Mesodermal cell (in vitro differentiated cells): ENCODE measurements at regions not wholly inside any gene's neighbourhood (a gene's known extent, or its start where the extent isn't known, plus 50 kb on each side); places are given as distances from the start of the nearest gene placed in this dataset.

Experiments used
- H3K27ac ChIP-seq: 2 replicates; pipeline ENCODE4 v1.7.0; 2013; ENCODE audit warnings: mild to moderate bottlenecking, low read depth, low read length, moderate library complexity; ENCODE audit not compliant: severe bottlenecking
- H3K36me3 ChIP-seq: 2 replicates; pipeline ENCODE4 v1.7.1; 2013; ENCODE audit warnings: mild to moderate bottlenecking, low read length, moderate library complexity; ENCODE audit not compliant: control insufficient read depth, insufficient read depth
- H3K4me1 ChIP-seq: one replicate; pipeline ENCODE4 v1.7.1; 2013; ENCODE audit warnings: mild to moderate bottlenecking, low read length; ENCODE audit not compliant: insufficient read depth, control insufficient read depth, poor library complexity, severe bottlenecking
- H3K4me3 ChIP-seq: 2 replicates; pipeline ENCODE4 v1.7.0; 2013; ENCODE audit warnings: low read length, control low read depth, mild to moderate bottlenecking; ENCODE audit not compliant: insufficient read depth, poor library complexity, severe bottlenecking; ENCODE audit errors: extremely low read depth
- H3K9me3 ChIP-seq: 2 replicates; pipeline ENCODE4 v1.7.1; 2013; ENCODE audit warnings: mild to moderate bottlenecking, low read length, moderate library complexity; ENCODE audit not compliant: control insufficient read depth
- WGBS, 2 experiments: methylation state at CpG; one replicate each; pipeline ENCODE4 v1.1.5; 2013; ENCODE audit warnings: missing lambda C conversion rate in 2 of 2; ENCODE audit not compliant: insufficient coverage in 2 of 2; 5-methylcytosine and 5-hydroxymethylcytosine counted together

DNA sequence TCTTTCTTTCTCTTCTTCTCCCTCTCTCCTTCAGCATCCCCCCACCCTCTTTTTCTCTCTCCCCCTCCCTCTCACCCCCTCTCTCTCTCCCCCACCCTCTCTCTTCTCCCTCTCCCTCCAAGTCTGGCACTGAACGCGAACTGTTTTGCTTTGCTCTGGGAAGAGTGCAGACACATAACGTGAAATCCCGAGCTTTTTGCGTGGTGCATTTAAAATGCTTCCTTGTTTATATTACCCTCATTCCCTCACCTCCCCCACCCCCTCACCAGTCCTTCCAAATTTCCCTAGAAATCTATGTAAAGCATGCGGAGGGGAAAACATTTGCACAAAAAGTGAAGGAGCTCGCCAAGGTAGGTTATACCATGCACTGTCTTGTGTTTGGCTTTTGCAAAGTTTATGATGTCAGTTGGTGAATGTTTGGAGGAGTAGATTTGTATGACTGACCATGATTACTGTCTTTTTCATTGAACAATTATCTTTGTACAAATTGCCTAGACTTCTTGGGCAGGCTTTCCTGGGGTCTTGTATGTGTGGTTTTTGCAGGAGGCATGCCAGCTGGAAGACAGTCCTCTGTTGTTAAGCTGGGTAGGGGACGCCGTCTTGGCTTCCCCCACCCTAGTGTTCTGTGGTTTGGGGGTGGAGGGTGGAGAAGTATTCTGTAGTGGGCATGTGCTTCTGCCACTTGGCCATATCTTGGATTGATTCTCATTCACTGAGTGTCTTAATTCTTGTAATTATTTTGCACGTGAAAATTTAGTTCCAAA, 123.7 kb upstream of the HSD17B12 start:
- Histone ChIP-seq H3K4me3 (no peak overlapping the region), H3K9me3 (no peaks in the 10 kb centered on the region), H3K27ac (no peak overlapping the region), H3K36me3 (no peaks in the 10 kb centered on the region), H3K4me1 (peaks cover 27% of the 10 kb centered on the region)
- WGBS, 2 experiments = 18 to 22% methylated on average over 1 to 7 of the region's 10 CpGs

DNA sequence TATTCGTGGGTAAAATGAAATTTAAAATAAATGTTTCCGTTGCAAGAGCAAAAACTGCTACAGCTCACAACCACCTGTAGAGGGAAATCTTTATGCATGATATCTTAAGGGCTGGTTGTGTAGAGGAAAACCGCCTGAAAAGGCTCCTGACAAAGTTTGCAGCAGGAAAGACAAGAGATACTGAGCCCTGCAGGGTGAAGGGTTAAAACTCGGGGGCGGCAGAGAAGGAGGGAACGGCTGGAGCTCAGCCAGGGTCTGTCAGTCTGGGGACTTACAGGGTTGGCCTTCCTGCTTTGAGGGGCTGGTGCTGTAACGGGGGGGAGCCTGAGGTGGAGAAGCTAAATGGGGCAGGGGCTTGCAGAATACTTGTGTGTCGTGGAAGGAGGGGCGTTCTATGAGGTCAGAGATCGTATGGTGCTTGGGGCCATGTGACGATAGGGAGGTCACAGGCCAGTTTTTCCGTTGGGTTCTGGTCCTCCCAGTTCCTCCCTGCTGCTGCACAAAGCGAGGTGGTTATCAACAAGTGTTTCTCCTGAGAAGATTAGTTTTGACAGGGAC, 122.9 kb upstream of the HSD17B12 start:
- H3K4me3 ChIP-seq = peak overlapping the region; percentile 3

GRCh38 chr11:43558146-43558545, 122.4 kb upstream of the HSD17B12 start:
- Histone ChIP-seq H3K27ac (peak overlapping the region; percentile 49), H3K4me3 (peak overlapping the region; percentile 3), H3K9me3 (no peaks in the 10 kb centered on the region), H3K36me3 (no peaks in the 10 kb centered on the region), H3K4me1 (peaks cover 27% of the 10 kb centered on the region)
- 41% methylated on average over 4 of the region's 5 CpGs; no CpG with 5 or more reads in 1 of the 2 experiments for WGBS, 2 experiments

More for the DNA sequence above, 122.9 kb upstream of the HSD17B12 start:
- peak overlapping the region; percentile 49 for H3K27ac ChIP-seq
- H3K9me3 ChIP-seq = no peaks in the 10 kb centered on the region
- peaks cover 27% of the 10 kb centered on the region for H3K4me1 ChIP-seq
- H3K36me3 ChIP-seq = no peaks in the 10 kb centered on the region
- 12 to 16% methylated on average over 11 to 13 of the region's 13 CpGs for WGBS, 2 experiments

DNA sequence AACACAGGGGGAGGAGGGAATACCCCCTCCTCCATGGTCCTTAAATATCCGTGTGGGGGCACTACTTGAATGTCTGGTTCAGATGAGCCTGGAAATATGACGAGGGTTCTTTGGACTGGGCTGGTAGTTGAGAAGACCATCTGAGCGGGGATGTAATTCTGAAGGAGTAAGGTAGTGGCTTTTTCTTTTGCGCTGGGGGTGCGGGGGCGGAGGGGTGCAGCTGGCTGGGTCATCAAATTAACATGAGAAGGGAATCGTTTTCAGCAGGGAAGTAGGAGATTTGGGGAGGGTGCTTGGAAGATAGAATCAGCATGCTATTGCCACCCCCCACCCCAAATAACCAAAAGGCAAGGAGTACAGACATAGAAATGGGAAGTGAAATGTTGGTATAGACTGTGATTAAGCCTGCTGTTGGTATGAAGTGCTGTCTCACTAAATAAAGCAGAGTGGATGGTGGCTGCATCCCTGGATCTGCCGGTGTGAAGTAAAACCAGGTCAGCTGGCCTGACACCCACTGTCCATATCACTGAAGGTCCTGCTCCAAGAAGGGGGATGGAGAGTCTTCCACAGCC, 121.9 kb upstream of the HSD17B12 start:
- no peaks in the 10 kb centered on the region for H3K9me3 ChIP-seq
- WGBS, 2 experiments = 23 to 25% methylated on average over 4 of the region's 8 CpGs
- peaks cover 27% of the 10 kb centered on the region for H3K4me1 ChIP-seq
- H3K36me3 ChIP-seq = no peaks in the 10 kb centered on the region
- H3K4me3 ChIP-seq = no peak overlapping the region
- H3K27ac ChIP-seq = no peak overlapping the region

DNA sequence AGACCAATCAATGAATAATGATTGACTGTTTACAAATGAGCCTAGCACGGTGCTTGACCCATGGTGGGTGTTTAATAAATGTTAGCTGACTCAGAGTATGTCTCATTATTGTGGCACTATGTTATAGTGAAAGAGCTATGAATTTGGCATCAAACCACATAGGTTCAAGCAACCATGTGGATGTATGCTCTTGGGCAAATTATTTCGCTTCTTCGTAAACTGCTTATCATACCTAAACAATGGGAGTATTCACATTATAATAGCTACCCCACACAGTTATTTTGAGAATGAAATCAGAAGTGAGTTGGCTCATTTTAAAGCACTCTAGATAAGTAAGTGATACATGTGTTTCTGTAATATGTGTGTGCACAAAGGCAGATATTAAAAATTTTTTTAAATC, 118.7 kb upstream of the HSD17B12 start:
- no peaks in the 10 kb centered on the region for H3K36me3 ChIP-seq
- H3K9me3 ChIP-seq = no peaks in the 10 kb centered on the region
- peaks cover 19% of the 10 kb centered on the region for H3K4me1 ChIP-seq
- 89 to 100% methylated on average over 1 of the region's 3 CpGs for WGBS, 2 experiments
- H3K4me3 ChIP-seq = no peak overlapping the region
- no peak overlapping the region for H3K27ac ChIP-seq

DNA sequence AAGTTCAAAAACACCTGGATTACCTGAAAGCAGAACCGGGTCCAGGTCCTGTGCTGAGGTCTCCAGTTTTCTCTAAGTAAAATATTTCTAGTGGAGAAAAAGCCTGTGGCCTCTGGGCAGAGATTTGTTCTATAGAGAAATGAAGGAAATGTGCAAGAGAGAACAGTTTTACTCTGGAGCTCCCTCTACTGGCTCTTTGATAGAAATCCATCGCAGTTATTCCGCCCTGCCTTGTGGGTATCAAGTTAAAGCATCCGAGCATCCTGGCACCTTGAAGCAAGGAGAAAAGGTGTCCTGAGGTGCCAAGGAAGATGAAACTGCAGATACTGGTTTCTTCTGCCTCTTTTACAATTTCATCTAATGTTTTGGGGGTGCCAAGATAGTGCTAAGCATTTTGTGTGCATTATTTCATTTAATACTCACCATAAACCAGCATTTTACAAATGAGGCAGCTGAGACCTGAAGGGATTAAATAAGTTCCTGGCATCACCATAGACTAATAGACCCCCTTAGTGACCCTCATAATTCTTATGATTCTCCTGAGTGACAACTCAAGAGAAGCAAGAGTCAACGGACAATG, 113.1 kb upstream of the HSD17B12 start:
- Histone ChIP-seq H3K4me3 (no peak overlapping the region), H3K36me3 (no peaks in the 10 kb centered on the region), H3K4me1 (no peaks in the 10 kb centered on the region), H3K9me3 (no peaks in the 10 kb centered on the region), H3K27ac (no peak overlapping the region)
- WGBS, 2 experiments = 0 to 4% methylated on average over 1 to 3 of the region's 5 CpGs

DNA sequence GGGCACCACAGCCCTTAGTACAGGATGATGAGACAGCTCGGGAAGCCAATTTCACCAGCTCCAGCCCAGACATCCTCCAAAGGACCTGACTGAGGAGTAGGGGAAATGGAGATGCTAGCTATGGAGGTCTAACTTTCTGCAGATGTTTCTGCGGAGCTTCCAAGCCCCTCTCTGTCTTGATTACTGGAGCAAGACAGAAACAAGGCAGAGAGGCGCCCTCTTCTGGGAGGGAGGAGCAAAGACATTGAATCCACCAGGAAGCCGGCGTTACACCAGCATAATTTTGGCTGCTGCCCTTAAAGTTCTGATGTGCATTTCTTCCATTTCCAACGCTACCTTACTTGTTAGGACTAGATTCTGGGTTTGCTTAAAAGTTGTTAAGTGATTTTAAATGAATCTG, 107.3 kb upstream of the HSD17B12 start:
- Histone ChIP-seq H3K9me3 (no peaks in the 10 kb centered on the region), H3K36me3 (no peaks in the 10 kb centered on the region), H3K27ac (no peak overlapping the region), H3K4me1 (peaks cover 17% of the 10 kb centered on the region), H3K4me3 (no peak overlapping the region)
- WGBS, 2 experiments = 24 to 28% methylated on average over 3 of the region's 6 CpGs

- no peaks in the 10 kb centered on the region for H3K36me3 ChIP-seq
- WGBS, 2 experiments = 58 to 76% methylated on average over 4 to 5 of the region's 5 CpGs
- H3K4me3 ChIP-seq = no peak overlapping the region
- H3K27ac ChIP-seq = no peak overlapping the region
- no peaks in the 10 kb centered on the region for H3K9me3 ChIP-seq
- peaks cover 22% of the 10 kb centered on the region for H3K4me1 ChIP-seq
Measured at GRCh38 chr11:43573873-43574272, 106.7 kb upstream of the HSD17B12 start.

GRCh38 chr11:43574411-43574810, 106.1 kb upstream of the HSD17B12 start:
- no peak overlapping the region for H3K4me3 ChIP-seq

DNA sequence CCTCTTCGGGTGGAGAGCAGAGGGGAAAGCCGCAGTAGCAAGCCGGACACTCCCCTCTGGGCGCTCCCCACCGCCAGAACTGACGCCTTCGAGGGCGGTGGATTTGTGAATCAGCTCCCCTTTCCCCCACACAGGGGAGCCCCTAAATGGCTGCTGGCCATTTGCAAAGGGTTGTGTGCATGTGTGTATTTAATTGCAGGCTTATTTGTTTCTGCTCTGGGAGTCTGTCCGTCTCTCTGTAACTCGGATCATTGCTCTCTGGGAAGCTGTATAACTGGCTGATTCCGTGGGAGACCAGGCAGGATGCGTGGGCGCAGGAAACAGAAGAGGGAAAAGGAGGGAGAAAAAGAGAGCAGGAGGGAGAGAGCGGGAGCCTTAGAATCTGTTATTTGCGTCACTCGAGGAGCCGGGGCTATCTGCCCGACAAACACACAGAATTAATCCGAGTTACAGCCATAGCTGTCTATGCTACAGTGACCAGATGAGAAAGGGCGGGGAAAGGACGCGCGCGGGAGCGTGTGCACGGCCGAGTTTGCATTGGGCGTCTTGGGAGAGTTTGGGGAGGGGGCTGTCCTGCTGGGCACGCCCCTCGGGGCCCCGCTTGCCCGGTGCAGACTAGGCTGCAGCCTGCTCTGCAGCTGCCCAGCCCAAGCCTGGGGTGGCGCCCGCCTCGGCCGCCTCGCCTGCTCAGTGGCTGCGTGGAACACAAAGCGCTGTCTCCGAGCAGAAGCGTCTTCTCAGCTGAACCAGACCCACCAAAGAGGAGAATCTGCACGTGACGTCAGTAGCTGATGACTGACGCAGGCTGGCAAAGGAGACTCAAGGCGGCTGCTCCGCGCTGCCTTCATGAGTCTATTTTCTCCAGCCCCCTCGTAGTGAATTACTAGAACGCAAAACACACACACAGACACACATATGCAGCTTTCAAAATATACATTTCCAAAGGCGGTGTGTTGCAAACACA, 105.3 kb upstream of the HSD17B12 start:
- H3K36me3 ChIP-seq = no peaks in the 10 kb centered on the region
- H3K9me3 ChIP-seq = no peaks in the 10 kb centered on the region
- H3K27ac ChIP-seq = no peak overlapping the region
- H3K4me3 ChIP-seq = peak overlapping the region; percentile 37
- 1 to 3% methylated on average over 34 to 36 of the region's 50 CpGs for WGBS, 2 experiments
- peaks cover 22% of the 10 kb centered on the region for H3K4me1 ChIP-seq

More at GRCh38 chr11:43574411-43574810, 106.1 kb upstream of the HSD17B12 start:
- Histone ChIP-seq H3K36me3 (no peaks in the 10 kb centered on the region), H3K27ac (no peak overlapping the region), H3K4me1 (peaks cover 22% of the 10 kb centered on the region), H3K9me3 (no peaks in the 10 kb centered on the region)
- no CpG with 5 or more reads among the region's 1 CpG for WGBS, 2 experiments
